ENCODE measurements at regions not wholly inside any gene's neighbourhood (a gene's known extent, or its start where the extent isn't known, plus 50 kb on each side); places are given as distances from the start of the nearest gene placed in this dataset.

DNA sequence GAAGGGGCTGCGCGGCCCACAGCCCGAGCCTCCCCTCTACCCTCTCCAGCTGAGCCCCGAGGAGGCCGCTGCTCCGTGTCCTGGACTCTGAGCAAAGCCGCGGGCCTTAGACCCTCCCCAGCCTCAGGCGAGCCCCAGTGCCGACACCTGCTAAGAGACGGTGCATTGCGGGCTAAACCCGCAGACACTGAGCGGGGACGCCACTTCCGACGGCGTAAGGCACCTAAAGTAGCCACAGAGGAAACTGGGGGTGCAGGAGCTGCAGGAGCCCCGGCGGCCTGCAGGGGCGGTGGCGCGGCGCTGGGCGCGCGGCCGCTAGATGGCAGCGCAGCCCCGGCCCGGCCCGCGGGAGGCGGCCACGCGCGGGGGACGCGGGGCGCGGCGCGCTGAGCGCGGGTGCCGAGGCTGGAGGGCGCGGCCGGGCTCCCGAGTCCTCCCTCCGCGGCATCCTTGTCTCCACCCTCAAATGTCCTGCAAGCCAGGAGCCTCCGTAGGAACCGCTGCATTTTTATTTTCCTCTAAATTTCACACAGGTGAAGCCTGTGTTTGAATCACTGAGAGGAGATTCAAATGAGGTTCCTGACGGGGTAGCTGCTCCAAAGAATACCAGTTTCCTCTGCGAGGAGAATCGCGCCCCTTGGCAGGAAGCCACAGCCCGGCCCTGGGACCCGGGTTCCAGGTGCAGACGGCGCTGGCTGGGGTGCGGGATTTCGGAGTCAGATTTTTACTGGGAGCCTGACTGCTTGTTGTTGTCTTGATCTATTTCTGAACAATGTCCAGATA, 650.5 kb downstream of the GALR1 start:
- Histone ChIP-seq H3K9ac (ENCODE audit: low read length) (peak overlapping the region; percentile 47), H3K27ac (ENCODE audit: low read length, poor library complexity, severe bottlenecking) (no peak overlapping the region), H4K91ac (ENCODE audit: low read length) (no peak overlapping the region), H3K36me3 (ENCODE audit: control insufficient read depth in 1 of 2, insufficient read depth in 2 of 2, low read depth in 1 of 2, low read length in 2 of 2) (no peaks in the 10 kb centered on the region), H3K14ac (ENCODE audit: low read length in 2 of 2) (no peak overlapping the region), H3K79me1 (replicated peaks; ENCODE audit: low read length, poor library complexity, severe bottlenecking) (no peaks in the 10 kb centered on the region), H3K4me3 (ENCODE audit: insufficient read depth in 1 of 2, low read depth in 1 of 2, low read length in 2 of 2) (peak overlapping the region in 1 of 2 experiments; percentile 71), H3K4me2 (ENCODE audit: low read length, poor library complexity, severe bottlenecking) (peak overlapping the region; percentile 76), H2BK15ac (ENCODE audit: low read depth, poor library complexity, severe bottlenecking) (no peak overlapping the region), H3K27me3 (ENCODE audit: control insufficient read depth in 1 of 2, insufficient read depth in 1 of 2, low read length in 2 of 2) (peaks cover 0 to 13% of the 10 kb centered on the region in 2 experiments), H3K18ac (ENCODE audit: low read depth in 1 of 2, low read length in 2 of 2) (no peak overlapping the region), H2BK120ac (ENCODE audit: low read depth, low read length) (no peak overlapping the region), H3K9me3 (ENCODE audit: control insufficient read depth, low read length) (no peaks in the 10 kb centered on the region), H2BK12ac (ENCODE audit: low read length in 2 of 2) (no peak overlapping the region), H2AK5ac (ENCODE audit: low read length, severe bottlenecking) (no peak overlapping the region), H3K4ac (ENCODE audit: low read depth in 1 of 2, low read length in 2 of 2) (no peak overlapping the region), H3K4me1 (ENCODE audit: control insufficient read depth, insufficient read depth, low read depth, low read length) (peaks cover 5% of the 10 kb centered on the region), H2BK5ac (ENCODE audit: low read depth, low read length, poor library complexity, severe bottlenecking) (no peak overlapping the region), H3K23ac (ENCODE audit: low read length in 2 of 2) (no peak overlapping the region), H2AFZ (ENCODE audit: low read depth, low read length) (peak overlapping the region; percentile 36), H4K8ac (ENCODE audit: low read length) (no peak overlapping the region)
- DNase-seq, result peak; percentile 4
- 7% methylated on average over 58 of the region's 64 CpGs for WGBS

DNA sequence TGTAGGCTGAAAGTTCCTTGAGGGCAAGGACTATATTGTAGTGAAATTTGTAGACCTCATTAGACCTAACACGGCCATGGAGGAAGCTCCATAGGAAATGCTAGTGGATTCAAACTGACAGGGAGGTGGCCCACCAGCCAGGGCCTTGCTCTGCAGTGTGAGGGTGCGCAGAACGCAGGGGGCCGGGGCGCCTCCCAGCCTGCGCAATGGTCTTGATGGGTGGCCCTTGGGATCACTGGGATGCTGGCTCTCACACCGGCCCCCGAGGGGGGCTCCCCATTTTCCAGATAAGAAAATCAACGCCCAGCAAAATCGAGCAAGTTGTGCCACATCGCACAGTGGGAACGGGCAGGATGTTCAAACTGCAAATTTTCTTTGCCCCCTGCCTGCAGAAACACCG, 655.4 kb downstream of the GALR1 start:
- H3K79me1 ChIP-seq (replicated peaks; ENCODE audit: low read length, poor library complexity, severe bottlenecking), result no peaks in the 10 kb centered on the region
- 89% methylated on average over 13 of the region's 13 CpGs for WGBS

DNA sequence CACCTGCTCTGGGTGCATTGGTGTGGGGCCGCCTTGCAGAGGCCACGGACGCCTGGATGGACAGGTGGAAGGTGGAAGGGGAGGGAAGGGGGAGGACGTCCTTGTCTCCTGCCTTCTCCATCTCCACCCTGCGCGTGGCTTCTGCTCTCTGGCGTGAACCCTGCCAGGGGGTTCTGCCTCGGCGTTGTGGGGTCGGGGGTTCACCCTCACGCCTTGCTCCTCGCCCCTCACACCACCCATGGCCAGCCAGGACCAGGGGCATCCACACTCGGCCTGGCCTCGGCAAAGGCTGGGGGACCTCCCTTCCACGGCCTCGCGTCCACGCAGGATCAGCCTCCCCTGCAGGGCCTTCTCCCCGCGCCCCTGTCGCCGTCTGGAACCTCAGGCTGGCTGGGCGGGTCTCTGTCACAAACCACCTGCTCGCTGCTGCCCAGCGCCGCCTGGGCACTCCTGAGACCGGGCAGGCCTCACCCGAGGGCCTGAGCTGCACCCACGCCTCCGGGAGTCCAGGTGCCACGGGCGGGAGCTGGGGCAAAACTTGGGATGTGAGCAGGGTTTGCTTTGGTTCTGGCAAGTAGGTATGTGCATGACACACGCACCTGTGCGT, 655.9 kb downstream of the GALR1 start:
- Histone ChIP-seq H3K4me3 (ENCODE audit: insufficient read depth in 1 of 2, low read depth in 1 of 2, low read length in 2 of 2) (no peak overlapping the region), H3K14ac (ENCODE audit: low read length in 2 of 2) (no peak overlapping the region), H3K36me3 (ENCODE audit: control insufficient read depth in 1 of 2, insufficient read depth in 2 of 2, low read depth in 1 of 2, low read length in 2 of 2) (no peaks in the 10 kb centered on the region), H2BK5ac (ENCODE audit: low read depth, low read length, poor library complexity, severe bottlenecking) (no peak overlapping the region), H3K27me3 (ENCODE audit: control insufficient read depth in 1 of 2, insufficient read depth in 1 of 2, low read length in 2 of 2) (no peaks in the 10 kb centered on the region), H3K9me3 (ENCODE audit: control insufficient read depth, low read length) (no peaks in the 10 kb centered on the region), H3K4ac (ENCODE audit: low read depth in 1 of 2, low read length in 2 of 2) (no peak overlapping the region), H2AFZ (ENCODE audit: low read depth, low read length) (no peak overlapping the region), H3K27ac (ENCODE audit: low read length, poor library complexity, severe bottlenecking) (no peak overlapping the region), H3K18ac (ENCODE audit: low read depth in 1 of 2, low read length in 2 of 2) (no peak overlapping the region), H3K4me2 (ENCODE audit: low read length, poor library complexity, severe bottlenecking) (no peak overlapping the region), H4K91ac (ENCODE audit: low read length) (no peak overlapping the region), H4K8ac (ENCODE audit: low read length) (no peak overlapping the region), H2BK120ac (ENCODE audit: low read depth, low read length) (no peak overlapping the region), H3K4me1 (ENCODE audit: control insufficient read depth, insufficient read depth, low read depth, low read length) (no peaks in the 10 kb centered on the region), H2BK12ac (ENCODE audit: low read length in 2 of 2) (no peak overlapping the region), H2BK15ac (ENCODE audit: low read depth, poor library complexity, severe bottlenecking) (no peak overlapping the region), H3K23ac (ENCODE audit: low read length in 2 of 2) (no peak overlapping the region), H3K79me1 (replicated peaks; ENCODE audit: low read length, poor library complexity, severe bottlenecking) (no peaks in the 10 kb centered on the region), H2AK5ac (ENCODE audit: low read length, severe bottlenecking) (no peak overlapping the region), H3K9ac (ENCODE audit: low read length) (no peak overlapping the region)
- DNase-seq, result no peak
- 85% methylated on average over 33 of the region's 34 CpGs for WGBS

More for the DNA sequence above, 655.4 kb downstream of the GALR1 start:
- no peak overlapping the region for H2BK120ac ChIP-seq (ENCODE audit: low read depth, low read length)
- no peak overlapping the region for H3K14ac ChIP-seq (ENCODE audit: low read length in 2 of 2)
- no peak overlapping the region for H3K9ac ChIP-seq (ENCODE audit: low read length)
- no peak overlapping the region for H2AK5ac ChIP-seq (ENCODE audit: low read length, severe bottlenecking)
- no peaks in the 10 kb centered on the region for H3K9me3 ChIP-seq (ENCODE audit: control insufficient read depth, low read length)
- H3K36me3 ChIP-seq (ENCODE audit: control insufficient read depth in 1 of 2, insufficient read depth in 2 of 2, low read depth in 1 of 2, low read length in 2 of 2), result no peaks in the 10 kb centered on the region
- H3K18ac ChIP-seq (ENCODE audit: low read depth in 1 of 2, low read length in 2 of 2), result no peak overlapping the region
- H3K23ac ChIP-seq (ENCODE audit: low read length in 2 of 2), result no peak overlapping the region
- H2BK15ac ChIP-seq (ENCODE audit: low read depth, poor library complexity, severe bottlenecking), result no peak overlapping the region
- no peak for DNase-seq
- H3K4ac ChIP-seq (ENCODE audit: low read depth in 1 of 2, low read length in 2 of 2), result no peak overlapping the region
- no peak overlapping the region for H4K91ac ChIP-seq (ENCODE audit: low read length)
- H2AFZ ChIP-seq (ENCODE audit: low read depth, low read length), result no peak overlapping the region
- no peak overlapping the region for H3K27ac ChIP-seq (ENCODE audit: low read length, poor library complexity, severe bottlenecking)
- H3K4me3 ChIP-seq (ENCODE audit: insufficient read depth in 1 of 2, low read depth in 1 of 2, low read length in 2 of 2), result no peak overlapping the region
- peaks cover 2% of the 10 kb centered on the region for H3K4me1 ChIP-seq (ENCODE audit: control insufficient read depth, insufficient read depth, low read depth, low read length)
- H2BK12ac ChIP-seq (ENCODE audit: low read length in 2 of 2), result no peak overlapping the region
- no peak overlapping the region for H2BK5ac ChIP-seq (ENCODE audit: low read depth, low read length, poor library complexity, severe bottlenecking)
- no peak overlapping the region for H3K4me2 ChIP-seq (ENCODE audit: low read length, poor library complexity, severe bottlenecking)
- H4K8ac ChIP-seq (ENCODE audit: low read length), result no peak overlapping the region
- H3K27me3 ChIP-seq (ENCODE audit: control insufficient read depth in 1 of 2, insufficient read depth in 1 of 2, low read length in 2 of 2), result no peaks in the 10 kb centered on the region

DNA sequence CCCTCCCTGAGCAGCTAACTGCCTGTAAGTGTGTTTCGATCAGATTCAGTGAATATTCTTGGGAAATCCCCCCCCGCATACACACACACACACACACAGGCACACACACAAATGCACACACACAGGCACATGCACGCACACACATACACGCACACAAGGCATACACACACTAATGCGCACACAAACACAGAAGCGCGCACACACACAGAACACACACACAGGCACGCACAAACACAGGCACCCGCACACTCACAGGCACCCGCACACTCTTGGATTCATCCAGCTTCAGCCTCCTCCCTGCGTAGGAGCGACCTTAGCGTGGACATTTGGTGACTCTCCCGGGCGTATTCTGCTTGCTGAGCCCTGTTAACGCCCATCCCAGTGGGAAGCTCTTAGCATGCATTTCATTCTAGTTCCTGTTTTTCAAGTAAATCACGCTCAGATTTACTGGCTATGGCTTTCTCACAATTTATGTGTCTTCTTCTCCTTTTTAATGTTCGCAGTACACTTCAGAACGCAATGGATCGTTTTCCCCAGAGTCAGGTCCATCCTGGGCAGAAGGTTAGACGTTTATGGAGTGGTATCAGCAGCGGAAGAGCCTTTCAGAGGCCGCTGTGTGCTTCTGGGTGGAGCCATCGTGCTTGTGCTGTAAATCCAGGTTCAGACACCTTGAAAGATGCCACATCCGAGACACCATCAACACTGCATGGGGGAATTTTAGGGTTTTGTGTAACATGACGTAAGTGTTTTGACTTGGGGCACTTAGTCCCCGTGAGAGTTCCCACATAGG, 656.6 kb downstream of the GALR1 start:
- Histone ChIP-seq H3K79me1 (replicated peaks; ENCODE audit: low read length, poor library complexity, severe bottlenecking) (no peaks in the 10 kb centered on the region), H3K4me2 (ENCODE audit: low read length, poor library complexity, severe bottlenecking) (no peak overlapping the region), H3K4me1 (ENCODE audit: control insufficient read depth, insufficient read depth, low read depth, low read length) (no peaks in the 10 kb centered on the region), H2BK15ac (ENCODE audit: low read depth, poor library complexity, severe bottlenecking) (no peak overlapping the region), H3K9ac (ENCODE audit: low read length) (no peak overlapping the region), H3K18ac (ENCODE audit: low read depth in 1 of 2, low read length in 2 of 2) (no peak overlapping the region), H3K27me3 (ENCODE audit: control insufficient read depth in 1 of 2, insufficient read depth in 1 of 2, low read length in 2 of 2) (no peaks in the 10 kb centered on the region), H3K23ac (ENCODE audit: low read length in 2 of 2) (no peak overlapping the region), H2BK5ac (ENCODE audit: low read depth, low read length, poor library complexity, severe bottlenecking) (no peak overlapping the region), H3K36me3 (ENCODE audit: control insufficient read depth in 1 of 2, insufficient read depth in 2 of 2, low read depth in 1 of 2, low read length in 2 of 2) (no peaks in the 10 kb centered on the region), H2BK12ac (ENCODE audit: low read length in 2 of 2) (no peak overlapping the region), H3K27ac (ENCODE audit: low read length, poor library complexity, severe bottlenecking) (no peak overlapping the region), H2BK120ac (ENCODE audit: low read depth, low read length) (no peak overlapping the region), H3K14ac (ENCODE audit: low read length in 2 of 2) (no peak overlapping the region), H3K9me3 (ENCODE audit: control insufficient read depth, low read length) (no peaks in the 10 kb centered on the region), H4K91ac (ENCODE audit: low read length) (no peak overlapping the region), H3K4me3 (ENCODE audit: insufficient read depth in 1 of 2, low read depth in 1 of 2, low read length in 2 of 2) (no peak overlapping the region), H4K8ac (ENCODE audit: low read length) (no peak overlapping the region), H2AFZ (ENCODE audit: low read depth, low read length) (no peak overlapping the region), H2AK5ac (ENCODE audit: low read length, severe bottlenecking) (no peak overlapping the region), H3K4ac (ENCODE audit: low read depth in 1 of 2, low read length in 2 of 2) (no peak overlapping the region)
- WGBS, result 80% methylated on average over 27 of the region's 27 CpGs
- no peak for DNase-seq

Data from mesenchymal stem cell (in vitro differentiated cells and primary cell).